ENCODE measurements at regions not wholly inside any gene's neighbourhood (a gene's known extent, or its start where the extent isn't known, plus 50 kb on each side); places are given as distances from the start of the nearest gene placed in this dataset.
"Not testable (repeated sequence)": the region's sequence is repeated elsewhere in the genome, so short reads cannot be mapped to it uniquely, and the experiment has no call there.

DNA sequence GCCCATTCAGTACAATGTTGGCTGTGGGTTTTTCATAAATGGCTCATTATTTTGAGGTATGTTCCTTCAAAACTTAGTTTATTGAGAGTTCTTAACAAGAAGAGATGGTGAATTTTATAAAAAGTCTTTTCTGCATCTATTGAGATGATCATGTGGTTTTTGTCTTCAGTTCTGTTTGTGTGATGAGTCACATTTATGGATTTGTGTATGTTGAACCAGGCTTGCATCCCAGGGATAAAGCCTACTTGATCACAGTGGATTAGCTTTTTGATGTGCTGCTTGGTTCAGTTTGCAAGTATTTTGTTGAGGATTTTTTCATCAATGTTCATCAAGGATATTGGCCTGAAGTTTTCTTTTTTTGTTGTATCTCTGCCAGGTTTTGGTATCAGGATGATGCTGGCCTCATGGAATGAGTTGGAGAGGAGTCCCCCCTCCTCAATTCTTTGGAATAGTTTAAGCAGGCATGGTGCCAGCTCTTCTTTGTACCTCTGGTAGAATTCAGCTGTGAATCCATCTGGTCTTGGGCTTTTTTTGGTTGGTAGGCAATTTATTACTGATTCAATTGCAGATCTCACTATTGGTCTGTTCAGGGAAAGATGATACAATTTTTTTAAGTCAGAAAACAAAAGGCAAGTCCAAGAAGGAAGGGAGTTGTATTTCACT, 136.4 kb downstream of the ARL4C start:
- TF ChIP-seq, protein P1, sequence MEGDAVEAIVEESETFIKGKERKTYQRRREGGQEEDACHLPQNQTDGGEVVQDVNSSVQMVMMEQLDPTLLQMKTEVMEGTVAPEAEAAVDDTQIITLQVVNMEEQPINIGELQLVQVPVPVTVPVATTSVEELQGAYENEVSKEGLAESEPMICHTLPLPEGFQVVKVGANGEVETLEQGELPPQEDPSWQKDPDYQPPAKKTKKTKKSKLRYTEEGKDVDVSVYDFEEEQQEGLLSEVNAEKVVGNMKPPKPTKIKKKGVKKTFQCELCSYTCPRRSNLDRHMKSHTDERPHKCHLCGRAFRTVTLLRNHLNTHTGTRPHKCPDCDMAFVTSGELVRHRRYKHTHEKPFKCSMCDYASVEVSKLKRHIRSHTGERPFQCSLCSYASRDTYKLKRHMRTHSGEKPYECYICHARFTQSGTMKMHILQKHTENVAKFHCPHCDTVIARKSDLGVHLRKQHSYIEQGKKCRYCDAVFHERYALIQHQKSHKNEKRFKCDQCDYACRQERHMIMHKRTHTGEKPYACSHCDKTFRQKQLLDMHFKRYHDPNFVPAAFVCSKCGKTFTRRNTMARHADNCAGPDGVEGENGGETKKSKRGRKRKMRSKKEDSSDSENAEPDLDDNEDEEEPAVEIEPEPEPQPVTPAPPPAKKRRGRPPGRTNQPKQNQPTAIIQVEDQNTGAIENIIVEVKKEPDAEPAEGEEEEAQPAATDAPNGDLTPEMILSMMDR (conservative IDR thresholded peaks at IDR 0.05; ENCODE audit: low read length) = not testable (repeated sequence)
- not testable (repeated sequence) for TF ChIP-seq EZH2phosphoT487 (IDR thresholded peaks at IDR 0.05; ENCODE audit: borderline replicate concordance)

Data from Loucy (cell line).